Suprapubic skin (tissue), 4 donors: ENCODE measurements at regions not wholly inside any gene's neighbourhood (a gene's known extent, or its start where the extent isn't known, plus 50 kb on each side); places are given as distances from the start of the nearest gene placed in this dataset.

Experiments used
- DNase-seq, 2 donors: peaks; one replicate each; pipeline ENCODE4 v3.0.0-alpha.2; 2019; ENCODE audit warnings: low spot score in 2 of 2
- H3K27ac ChIP-seq: fragments of 200-600 bp; sonication (generic); one replicate; pipeline ENCODE4 v1.5.1; 2019
- H3K27me3 ChIP-seq: fragments of 200-600 bp; sonication (generic); one replicate; pipeline ENCODE4 v1.5.1; 2019
- H3K36me3 ChIP-seq: fragments of 200-600 bp; sonication (generic); one replicate; pipeline ENCODE4 v1.5.1; 2019
- H3K4me1 ChIP-seq: fragments of 200-600 bp; sonication (generic); one replicate; pipeline ENCODE4 v1.5.1; 2019
- H3K4me3 ChIP-seq: fragments of 200-600 bp; sonication (generic); one replicate; pipeline ENCODE4 v1.5.1; 2019; ENCODE audit warnings: mild to moderate bottlenecking
- H3K9me3 ChIP-seq: fragments of 200-600 bp; sonication (generic); one replicate; pipeline ENCODE4 v1.5.1; 2019
- CTCF ChIP-seq, 2 donors: fragments of 200-600 bp in 1 of 2; fragments of 450-650 bp in 1 of 2; sonication (generic) in 1 of 2; IDR thresholded peaks; one replicate each; pipeline ENCODE4 v1.5.1; 2016 to 2019; ENCODE audit warnings: antibody characterized with exemption in 2 of 2, mild to moderate bottlenecking in 1 of 2, moderate library complexity in 1 of 2
- EP300 ChIP-seq: sonication (generic); formaldehyde crosslinking; IDR thresholded peaks from one replicate; pipeline ENCODE4 v1.6.1; 2017; ENCODE audit warnings: antibody characterized with exemption
- POLR2A ChIP-seq, 2 donors: fragments of 450-650 bp; IDR thresholded peaks; one replicate each; pipeline ENCODE4 v1.6.1; 2017; ENCODE audit warnings: antibody characterized with exemption in 2 of 2, mild to moderate bottlenecking in 2 of 2, moderate library complexity in 2 of 2
- POLR2AphosphoS5 ChIP-seq, 3 donors: sonication (generic); formaldehyde crosslinking; IDR thresholded peaks; one replicate each; pipeline ENCODE4 v1.6.1; 2017; ENCODE audit warnings: antibody characterized with exemption in 3 of 3
- WGBS: methylation state at CpG from one replicate; pipeline ENCODE4 v1.1.5; 2018; 5-methylcytosine and 5-hydroxymethylcytosine counted together

DNA sequence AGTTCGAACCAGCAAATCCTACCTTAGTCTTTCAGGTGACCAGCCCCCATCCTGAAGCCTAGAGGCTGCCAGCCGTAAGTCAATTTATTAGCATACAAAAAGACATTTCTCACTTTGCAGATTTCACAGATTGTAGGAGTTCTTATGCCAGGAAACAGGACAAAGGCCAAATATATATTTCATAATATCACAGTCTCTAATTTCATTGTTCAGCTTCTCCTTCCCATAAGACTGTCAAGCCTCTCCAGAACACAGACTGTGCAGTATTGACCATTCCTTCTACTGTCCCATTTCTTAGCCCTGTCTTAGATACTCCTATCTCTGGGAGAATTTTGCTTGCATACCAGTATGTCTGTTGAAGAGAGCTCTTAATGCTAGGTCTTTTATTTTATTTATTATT lies 89.2 kb upstream of the RESF1 start:
- DNase-seq = no peak
- no peaks in the 10 kb centered on the region for H3K36me3 ChIP-seq
- WGBS = 82% methylated on average over 2 of the region's 2 CpGs
- no peaks in the 10 kb centered on the region for H3K27me3 ChIP-seq
- H3K27ac ChIP-seq = no peak overlapping the region
- H3K9me3 ChIP-seq = no peaks in the 10 kb centered on the region
- no peak for TF ChIP-seq CTCF (IDR thresholded peaks at IDR 0.05)
- TF ChIP-seq EP300 = no peak
- no peak for TF ChIP-seq POLR2AphosphoS5 (IDR thresholded peaks at IDR 0.05)
- no peak for TF ChIP-seq POLR2A (IDR thresholded peaks at IDR 0.05)
- H3K4me1 ChIP-seq = no peaks in the 10 kb centered on the region
- H3K4me3 ChIP-seq = no peak overlapping the region

- Histone ChIP-seq H3K36me3 (no peaks in the 10 kb centered on the region), H3K4me1 (no peaks in the 10 kb centered on the region), H3K27ac (no peak overlapping the region), H3K27me3 (no peaks in the 10 kb centered on the region), H3K4me3 (no peak overlapping the region), H3K9me3 (no peaks in the 10 kb centered on the region)
- WGBS = 19% methylated on average over 2 of the region's 2 CpGs
- TF ChIP-seq EP300 = no peak
- no peak for TF ChIP-seq POLR2A (IDR thresholded peaks at IDR 0.05)
- no peak for TF ChIP-seq POLR2AphosphoS5 (IDR thresholded peaks at IDR 0.05)
- TF ChIP-seq CTCF (IDR thresholded peaks at IDR 0.05) = no peak
- DNase-seq = no peak
These were observed 90.2 kb upstream of the RESF1 start for GRCh38 chr12:31868965-31869364.

DNA sequence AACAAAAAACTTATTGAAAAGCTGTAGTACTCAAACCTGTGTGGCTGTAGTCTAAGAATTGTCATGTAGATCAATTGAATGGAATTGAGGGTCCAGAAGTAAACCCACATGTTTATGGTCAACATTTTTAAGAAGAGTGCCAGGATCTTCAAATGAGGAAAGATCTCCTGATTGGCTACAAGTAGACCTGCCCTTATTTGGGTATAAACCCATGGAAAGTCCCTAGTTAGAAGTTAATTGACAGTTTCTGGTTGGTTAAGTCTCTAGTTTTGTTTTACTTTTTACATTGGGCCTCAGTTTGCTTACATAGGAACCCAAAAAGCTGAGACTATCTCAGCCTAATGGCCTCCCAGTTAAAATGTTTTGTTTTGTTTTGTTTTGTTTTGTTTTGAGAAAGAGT lies 91.9 kb upstream of the RESF1 start:
- DNase-seq = no peak
- no peak overlapping the region for H3K27ac ChIP-seq
- H3K4me3 ChIP-seq = no peak overlapping the region
- TF ChIP-seq CTCF (IDR thresholded peaks at IDR 0.05) (no peak), POLR2A (IDR thresholded peaks at IDR 0.05) (no peak), EP300 (no peak), POLR2AphosphoS5 (IDR thresholded peaks at IDR 0.05) (no peak)
- H3K4me1 ChIP-seq = no peaks in the 10 kb centered on the region
- no peaks in the 10 kb centered on the region for H3K27me3 ChIP-seq
- no peaks in the 10 kb centered on the region for H3K36me3 ChIP-seq
- no peaks in the 10 kb centered on the region for H3K9me3 ChIP-seq

- WGBS = 94% methylated on average over 3 of the region's 3 CpGs
- no peak overlapping the region for H3K27ac ChIP-seq
- H3K9me3 ChIP-seq = no peaks in the 10 kb centered on the region
- no peaks in the 10 kb centered on the region for H3K4me1 ChIP-seq
- DNase-seq = no peak
- H3K36me3 ChIP-seq = no peaks in the 10 kb centered on the region
- no peak overlapping the region for H3K4me3 ChIP-seq
- H3K27me3 ChIP-seq = no peaks in the 10 kb centered on the region
- no peak for TF ChIP-seq EP300
- TF ChIP-seq CTCF (IDR thresholded peaks at IDR 0.05) = no peak
- TF ChIP-seq POLR2A (IDR thresholded peaks at IDR 0.05) = no peak
- TF ChIP-seq POLR2AphosphoS5 (IDR thresholded peaks at IDR 0.05) = no peak
These were observed 92.7 kb upstream of the RESF1 start for GRCh38 chr12:31866523-31866922.

GRCh38 chr12:31865023-31865422 lies 94.2 kb upstream of the RESF1 start:
- DNase-seq = no peak
- Histone ChIP-seq H3K27me3 (no peaks in the 10 kb centered on the region), H3K4me1 (no peaks in the 10 kb centered on the region), H3K27ac (no peak overlapping the region), H3K4me3 (no peak overlapping the region), H3K9me3 (no peaks in the 10 kb centered on the region), H3K36me3 (no peaks in the 10 kb centered on the region)
- 94% methylated on average over 2 of the region's 2 CpGs for WGBS
- TF ChIP-seq CTCF (IDR thresholded peaks at IDR 0.05) = no peak
- no peak for TF ChIP-seq POLR2AphosphoS5 (IDR thresholded peaks at IDR 0.05)
- TF ChIP-seq EP300 = no peak
- TF ChIP-seq POLR2A (IDR thresholded peaks at IDR 0.05) = no peak
